GM13976 (cell line): ENCODE measurements at regions not wholly inside any gene's neighbourhood (a gene's known extent, or its start where the extent isn't known, plus 50 kb on each side); places are given as distances from the start of the nearest gene placed in this dataset.

Experiments
- DNase-seq: peaks from one replicate; pipeline ENCODE4 v3.0.0; 2012; ENCODE audit warnings: low spot score
- CTCF ChIP-seq: IDR thresholded peaks from 2 replicates; pipeline ENCODE4 v1.5.1; 2012; ENCODE audit warnings: borderline replicate concordance, mild to moderate bottlenecking; ENCODE audit not compliant: insufficient read depth; ENCODE audit errors: extremely low read depth, missing control alignments, control extremely low read depth
- in situ Hi-C: fragments of 300-500 bp; cut with MboI; formaldehyde crosslinking; loops from one replicate; pipeline ENCODE4 v1.12.0; 2022; ENCODE audit warnings: low sequenced_read_pairs, mixed read lengths, inconsistent platforms; ENCODE audit not compliant: unreplicated experiment

GRCh38 chr17:12330456-12330855 is 309.8 kb downstream of the MAP2K4 start:
- in situ Hi-C loops: no loop called here
- DNase-seq: no peak
- TF ChIP-seq CTCF: no peak

GRCh38 chr17:12341328-12341727 is 320.7 kb downstream of the MAP2K4 start:
- DNase-seq: no peak
- no peak for TF ChIP-seq CTCF
- in situ Hi-C loops: no loop called here

- TF ChIP-seq CTCF: no peak
- in situ Hi-C loops: no loop called here
- no peak for DNase-seq
Observed at GRCh38 chr17:12342161-12342560, 321.5 kb downstream of the MAP2K4 start.

- in situ Hi-C loops: no loop called here
Observed at GRCh38 chr17:12342609-12343435, 322.1 kb downstream of the MAP2K4 start.

GRCh38 chr17:12348476-12348875 is 317.2 kb upstream of the MYOCD start:
- in situ Hi-C loops: no loop called here
- DNase-seq: no peak
- no peak for TF ChIP-seq CTCF

More at GRCh38 chr17:12342609-12343435, 322.1 kb downstream of the MAP2K4 start:
- peak; percentile 62 for DNase-seq
- no peak for TF ChIP-seq CTCF

GRCh38 chr17:12349297-12349696 is 316.4 kb upstream of the MYOCD start:
- no peak for TF ChIP-seq CTCF
- DNase-seq: no peak
- in situ Hi-C loops: no loop called here

- in situ Hi-C loops: no loop called here
- DNase-seq: no peak
- no peak for TF ChIP-seq CTCF
Observed at GRCh38 chr17:12352127-12352526, 313.6 kb upstream of the MYOCD start.
